ENCODE measurements at regions not wholly inside any gene's neighbourhood (a gene's known extent, or its start where the extent isn't known, plus 50 kb on each side); places are given as distances from the start of the nearest gene placed in this dataset.

- TF ChIP-seq EP300 (IDR thresholded peaks at IDR 0.05), result no peak
- TF ChIP-seq CTCF (IDR thresholded peaks at IDR 0.05), result no peak
- TF ChIP-seq POLR2A (IDR thresholded peaks at IDR 0.05), result no peak
- no peak for TF ChIP-seq POLR2AphosphoS5 (IDR thresholded peaks at IDR 0.05)
- 64 to 83% methylated on average over 2 of the region's 2 CpGs for WGBS, 2 donors
- Histone ChIP-seq H3K4me3 (no peak overlapping the region), H3K36me3 (no peaks in the 10 kb centered on the region), H3K27me3 (no peaks in the 10 kb centered on the region), H3K27ac (no peak overlapping the region), H3K4me1 (peaks cover 0 to 8% (median 0%) of the 10 kb centered on the region in 4 donors), H3K9me3 (no peaks in the 10 kb centered on the region)
- intact Hi-C loops (cut with DNase I), result no loop called here
- no peak for DNase-seq
Measured at GRCh38 chr2:144595279-144595678, 75.4 kb upstream of the ZEB2 start.

- no peak overlapping the region for H3K27ac ChIP-seq
- H3K36me3 ChIP-seq, result no peaks in the 10 kb centered on the region
- DNase-seq, result no peak
- WGBS, 2 donors, result 87 to 93% methylated on average over 2 of the region's 2 CpGs
- no peak overlapping the region for H3K4me3 ChIP-seq
- intact Hi-C loops (cut with DNase I), result no loop called here
- peaks cover 0 to 8% (median 0%) of the 10 kb centered on the region in 4 donors for H3K4me1 ChIP-seq
- no peak for TF ChIP-seq POLR2AphosphoS5 (IDR thresholded peaks at IDR 0.05)
- TF ChIP-seq CTCF (IDR thresholded peaks at IDR 0.05), result no peak
- no peak for TF ChIP-seq EP300 (IDR thresholded peaks at IDR 0.05)
- TF ChIP-seq POLR2A (IDR thresholded peaks at IDR 0.05), result no peak
- H3K27me3 ChIP-seq, result no peaks in the 10 kb centered on the region
- no peaks in the 10 kb centered on the region for H3K9me3 ChIP-seq
Measured at GRCh38 chr2:144593803-144594202, 73.9 kb upstream of the ZEB2 start.

- 86 to 87% methylated on average over 8 of the region's 8 CpGs for WGBS, 2 donors
- Histone ChIP-seq H3K27me3 (no peaks in the 10 kb centered on the region), H3K4me1 (peaks cover 0 to 8% (median 0%) of the 10 kb centered on the region in 4 donors), H3K9me3 (no peaks in the 10 kb centered on the region), H3K27ac (no peak overlapping the region), H3K4me3 (no peak overlapping the region), H3K36me3 (no peaks in the 10 kb centered on the region)
- no peak for TF ChIP-seq EP300 (IDR thresholded peaks at IDR 0.05)
- no peak for TF ChIP-seq CTCF (IDR thresholded peaks at IDR 0.05)
- no peak for TF ChIP-seq POLR2AphosphoS5 (IDR thresholded peaks at IDR 0.05)
- TF ChIP-seq POLR2A (IDR thresholded peaks at IDR 0.05), result no peak
- no peak for DNase-seq
- intact Hi-C loops (cut with DNase I), result no loop called here
Measured at GRCh38 chr2:144592500-144593256, 72.8 kb upstream of the ZEB2 start.

GRCh38 chr2:144587306-144587705 lies 67.4 kb upstream of the ZEB2 start:
- Histone ChIP-seq H3K36me3 (no peaks in the 10 kb centered on the region), H3K27me3 (no peaks in the 10 kb centered on the region), H3K9me3 (no peaks in the 10 kb centered on the region), H3K27ac (no peak overlapping the region), H3K4me3 (no peak overlapping the region), H3K4me1 (no peaks in the 10 kb centered on the region)
- 91 to 99% methylated on average over 1 of the region's 1 CpG for WGBS, 2 donors
- DNase-seq, result no peak
- TF ChIP-seq EP300 (IDR thresholded peaks at IDR 0.05), result no peak
- no peak for TF ChIP-seq CTCF (IDR thresholded peaks at IDR 0.05)
- no peak for TF ChIP-seq POLR2AphosphoS5 (IDR thresholded peaks at IDR 0.05)
- no peak for TF ChIP-seq POLR2A (IDR thresholded peaks at IDR 0.05)
- intact Hi-C loops (cut with DNase I), result no loop called here

GRCh38 chr2:144586476-144586875 lies 66.6 kb upstream of the ZEB2 start:
- no peaks in the 10 kb centered on the region for H3K9me3 ChIP-seq
- H3K4me1 ChIP-seq, result no peaks in the 10 kb centered on the region
- no peaks in the 10 kb centered on the region for H3K27me3 ChIP-seq
- intact Hi-C loops (cut with DNase I), result no loop called here
- TF ChIP-seq CTCF (IDR thresholded peaks at IDR 0.05) (no peak), POLR2AphosphoS5 (IDR thresholded peaks at IDR 0.05) (no peak), EP300 (IDR thresholded peaks at IDR 0.05) (no peak), POLR2A (IDR thresholded peaks at IDR 0.05) (no peak)
- no peak for DNase-seq
- H3K36me3 ChIP-seq, result no peaks in the 10 kb centered on the region
- H3K27ac ChIP-seq, result no peak overlapping the region
- 83 to 88% methylated on average over 2 of the region's 2 CpGs for WGBS, 2 donors
- no peak overlapping the region for H3K4me3 ChIP-seq

Data from sigmoid colon (tissue), 6 donors.